Coronary artery (tissue), 2 donors: ENCODE measurements at regions not wholly inside any gene's neighbourhood (a gene's known extent, or its start where the extent isn't known, plus 50 kb on each side); places are given as distances from the start of the nearest gene placed in this dataset.

Experiments used
- DNase-seq: peaks from one replicate; pipeline ENCODE4 v3.0.0-alpha.2; 2017; ENCODE audit warnings: low spot score
- H3K27ac ChIP-seq, 2 donors: fragments of 200-600 bp; sonication (generic); one replicate each; pipeline ENCODE4 v1.5.1; 2016 to 2019
- H3K4me3 ChIP-seq: fragments of 200-600 bp; sonication (generic); 2 replicates; pipeline ENCODE4 v1.5.1; 2016; ENCODE audit warnings: mild to moderate bottlenecking, moderate library complexity
- TF ChIP-seq, protein P1 (sequence below): fragments of 200-600 bp; sonication (generic); IDR thresholded peaks from one replicate; pipeline ENCODE4 v1.5.1; 2019; ENCODE audit warnings: antibody characterized with exemption

DNA sequence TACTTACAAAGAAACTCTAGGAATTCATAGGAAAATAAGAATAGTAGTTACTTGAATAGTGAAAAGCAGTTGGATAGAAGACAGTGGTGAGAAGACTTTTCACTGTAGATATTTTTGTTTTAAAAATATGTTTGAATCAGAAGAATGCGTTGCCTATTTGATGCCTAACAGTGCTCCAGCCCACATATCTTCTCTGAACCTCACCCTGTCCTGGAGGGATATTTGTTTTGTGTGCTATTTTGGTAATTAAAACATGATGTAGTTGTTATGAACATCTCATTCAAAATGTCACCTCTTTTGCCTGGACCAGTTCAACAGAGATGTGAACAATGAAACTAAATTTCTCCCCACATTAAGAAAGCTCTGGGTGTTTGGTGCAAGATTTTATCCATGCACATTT is 87.6 kb downstream of the CARTPT start:
- TF ChIP-seq, protein P1, sequence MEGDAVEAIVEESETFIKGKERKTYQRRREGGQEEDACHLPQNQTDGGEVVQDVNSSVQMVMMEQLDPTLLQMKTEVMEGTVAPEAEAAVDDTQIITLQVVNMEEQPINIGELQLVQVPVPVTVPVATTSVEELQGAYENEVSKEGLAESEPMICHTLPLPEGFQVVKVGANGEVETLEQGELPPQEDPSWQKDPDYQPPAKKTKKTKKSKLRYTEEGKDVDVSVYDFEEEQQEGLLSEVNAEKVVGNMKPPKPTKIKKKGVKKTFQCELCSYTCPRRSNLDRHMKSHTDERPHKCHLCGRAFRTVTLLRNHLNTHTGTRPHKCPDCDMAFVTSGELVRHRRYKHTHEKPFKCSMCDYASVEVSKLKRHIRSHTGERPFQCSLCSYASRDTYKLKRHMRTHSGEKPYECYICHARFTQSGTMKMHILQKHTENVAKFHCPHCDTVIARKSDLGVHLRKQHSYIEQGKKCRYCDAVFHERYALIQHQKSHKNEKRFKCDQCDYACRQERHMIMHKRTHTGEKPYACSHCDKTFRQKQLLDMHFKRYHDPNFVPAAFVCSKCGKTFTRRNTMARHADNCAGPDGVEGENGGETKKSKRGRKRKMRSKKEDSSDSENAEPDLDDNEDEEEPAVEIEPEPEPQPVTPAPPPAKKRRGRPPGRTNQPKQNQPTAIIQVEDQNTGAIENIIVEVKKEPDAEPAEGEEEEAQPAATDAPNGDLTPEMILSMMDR = no peak
- H3K4me3 ChIP-seq = no peak overlapping the region
- DNase-seq = no peak
- H3K27ac ChIP-seq = no peak overlapping the region

- TF ChIP-seq, protein P1 = no peak
- Histone ChIP-seq H3K4me3 (no peak overlapping the region), H3K27ac (no peak overlapping the region)
- DNase-seq = no peak
These were observed 88.8 kb downstream of the CARTPT start for GRCh38 chr5:71807909-71808308.

GRCh38 chr5:71809446-71809845 is 90.4 kb downstream of the CARTPT start:
- Histone ChIP-seq H3K4me3 (no peak overlapping the region), H3K27ac (no peak overlapping the region)
- no peak for DNase-seq
- TF ChIP-seq, protein P1 = no peak

DNA sequence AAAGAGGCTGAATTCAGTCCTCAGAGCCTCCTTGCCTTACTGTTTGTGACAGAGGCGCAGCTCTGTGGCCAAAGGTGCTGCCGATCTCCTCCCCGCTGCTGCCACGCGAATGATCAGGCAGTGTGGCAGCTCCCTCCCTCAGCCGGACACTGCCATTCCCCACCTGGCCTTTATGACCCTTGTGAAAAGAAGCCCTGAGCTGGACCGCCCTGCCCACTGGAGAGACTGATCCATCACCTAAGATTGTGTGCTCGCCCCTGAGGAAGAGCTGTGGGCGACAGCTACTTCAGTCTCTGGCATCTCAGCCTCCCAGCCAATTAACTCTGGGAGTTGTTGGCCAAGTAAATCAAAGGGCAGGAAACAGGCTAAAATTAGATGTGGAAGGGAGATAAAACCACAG is 90.9 kb downstream of the CARTPT start:
- no peak overlapping the region for H3K27ac ChIP-seq

DNA sequence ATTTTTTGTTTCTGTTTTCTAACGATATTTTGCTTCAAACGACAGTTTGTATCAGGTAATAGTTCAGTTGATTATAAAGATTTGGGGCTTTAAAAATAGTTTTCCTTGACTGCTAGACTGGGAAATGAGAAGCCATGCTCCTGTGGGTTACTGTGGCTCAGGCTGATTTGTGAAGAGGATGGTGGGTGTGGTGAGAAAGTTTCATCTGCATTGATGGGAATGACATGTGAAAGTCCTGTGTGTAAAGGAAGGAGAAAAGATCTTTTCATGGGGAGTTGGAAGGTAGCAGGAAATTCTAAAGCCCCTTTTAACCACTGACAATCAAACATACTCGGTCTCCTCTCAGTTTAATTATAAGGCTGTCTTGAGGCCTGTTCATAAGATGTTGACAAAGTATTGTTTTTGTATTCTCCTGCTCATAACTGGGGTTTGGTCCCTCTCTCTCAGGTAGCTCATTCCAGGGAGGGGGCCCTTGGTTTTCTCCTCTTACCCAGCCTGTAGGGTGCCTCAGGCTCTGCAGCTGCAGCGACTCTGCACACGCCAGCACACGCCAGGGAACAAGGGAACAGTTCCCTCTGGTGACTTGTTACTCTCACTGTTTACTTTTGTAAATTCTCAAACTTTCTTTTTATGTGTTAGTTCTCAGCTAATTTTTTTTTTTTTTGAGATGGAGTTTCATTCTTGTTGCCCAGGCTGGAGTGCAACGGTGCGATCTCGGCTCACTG is 91.6 kb downstream of the CARTPT start:
- DNase-seq = no peak
- TF ChIP-seq, protein P1 = no peak
- H3K27ac ChIP-seq = no peak overlapping the region
- H3K4me3 ChIP-seq = no peak overlapping the region

More for the DNA sequence above, 90.9 kb downstream of the CARTPT start:
- H3K4me3 ChIP-seq = no peak overlapping the region
- TF ChIP-seq, protein P1 = no peak
- DNase-seq = no peak

DNA sequence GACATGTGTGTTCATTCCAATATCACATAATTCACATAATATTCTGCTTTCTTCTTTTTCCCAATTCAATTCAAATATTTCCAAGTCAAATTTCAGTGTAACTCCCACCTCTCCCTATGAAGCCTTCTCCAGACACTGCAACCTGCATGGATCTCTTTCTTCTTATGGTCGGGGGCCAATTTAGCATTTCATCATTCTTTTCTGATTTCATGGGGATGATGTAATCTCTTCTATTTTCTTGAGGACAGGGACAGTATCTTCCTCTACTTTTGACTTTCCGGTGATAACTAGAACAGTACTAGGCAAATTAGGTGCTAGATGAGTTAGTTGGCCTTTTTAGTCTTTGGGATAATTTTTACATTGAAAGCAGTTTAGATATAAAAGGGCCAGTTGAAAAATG is 92.7 kb downstream of the CARTPT start:
- no peak overlapping the region for H3K27ac ChIP-seq
- TF ChIP-seq, protein P1 = no peak
- no peak for DNase-seq
- H3K4me3 ChIP-seq = no peak overlapping the region

DNA sequence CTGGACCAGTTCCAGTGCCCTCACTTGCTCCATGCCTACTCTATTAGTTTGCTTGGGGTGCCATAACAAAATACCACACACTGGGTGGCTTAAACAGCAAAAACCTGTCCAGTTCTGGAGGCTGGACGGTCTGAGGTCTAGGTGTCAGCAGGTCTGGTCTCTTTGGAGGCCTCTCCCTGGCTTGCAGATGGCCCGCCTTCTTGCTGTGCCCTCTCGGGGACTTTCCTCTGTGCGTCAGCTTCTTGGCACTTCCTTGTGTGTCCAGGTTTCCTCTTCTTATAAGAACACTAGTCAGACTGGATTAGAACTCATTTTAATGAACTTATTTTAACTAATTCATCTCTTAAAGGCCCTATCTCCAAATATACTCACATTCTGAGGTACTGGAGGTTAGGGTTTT is 97.2 kb downstream of the CARTPT start:
- TF ChIP-seq, protein P1 = no peak

More for the DNA sequence above, 97.2 kb downstream of the CARTPT start:
- H3K27ac ChIP-seq = no peak overlapping the region
- no peak for DNase-seq
- no peak overlapping the region for H3K4me3 ChIP-seq
